HG02763 (cell line): ENCODE measurements at regions not wholly inside any gene's neighbourhood (a gene's known extent, or its start where the extent isn't known, plus 50 kb on each side); places are given as distances from the start of the nearest gene placed in this dataset.
"Not testable (repeated sequence)": the region's sequence is repeated elsewhere in the genome, so short reads cannot be mapped to it uniquely, and the experiment has no call there.

ENCODE experiments used
- ATAC-seq: cut with Tn5 transposase; IDR thresholded peaks from one replicate; pipeline ENCODE4 v1.9.1; 2021; ENCODE audit warnings: mild to moderate bottlenecking, moderate library complexity; ENCODE audit not compliant: unreplicated experiment

GRCh38 chr6:144392536-144392935 is 107.4 kb downstream of the UTRN start:
- no peak for ATAC-seq

GRCh38 chr6:144394210-144394609 is 109.1 kb downstream of the UTRN start:
- no peak for ATAC-seq

- ATAC-seq, result no peak
Measured at GRCh38 chr6:144395014-144395413, 109.9 kb downstream of the UTRN start.

GRCh38 chr6:144395826-144396225 is 110.7 kb downstream of the UTRN start:
- ATAC-seq, result no peak

- ATAC-seq, result no peak
Measured at GRCh38 chr6:144397141-144397540, 112.0 kb downstream of the UTRN start.

GRCh38 chr6:144400321-144400720 is 115.2 kb downstream of the UTRN start:
- no peak for ATAC-seq

- no peak for ATAC-seq
Measured at GRCh38 chr6:144401736-144402733, 116.9 kb downstream of the UTRN start.

GRCh38 chr6:144402750-144403149 is 117.6 kb downstream of the UTRN start:
- no peak for ATAC-seq

GRCh38 chr6:144405163-144405562 is 120.0 kb downstream of the UTRN start:
- ATAC-seq, result no peak

- no peak for ATAC-seq
Measured at GRCh38 chr6:144406796-144407195, 121.7 kb downstream of the UTRN start.

- ATAC-seq, result no peak
Measured at GRCh38 chr6:144408161-144408560, 123.0 kb downstream of the UTRN start.

GRCh38 chr6:144410059-144410458 is 124.9 kb downstream of the UTRN start:
- no peak for ATAC-seq

GRCh38 chr6:144410574-144410973 is 125.4 kb downstream of the UTRN start:
- ATAC-seq, result not testable (repeated sequence)

GRCh38 chr6:144411531-144412165 is 126.5 kb downstream of the UTRN start:
- ATAC-seq, result no peak

- no peak for ATAC-seq
Measured at GRCh38 chr6:144413418-144413817, 128.3 kb downstream of the UTRN start.

- ATAC-seq, result no peak
Measured at GRCh38 chr6:144415014-144415413, 129.9 kb downstream of the UTRN start.

GRCh38 chr6:144415835-144416237 is 130.7 kb downstream of the UTRN start:
- ATAC-seq, result no peak

GRCh38 chr6:144416244-144416643 is 131.1 kb downstream of the UTRN start:
- no peak for ATAC-seq

- ATAC-seq, result no peak
Measured at GRCh38 chr6:144416773-144417172, 131.6 kb downstream of the UTRN start.

GRCh38 chr6:144417681-144418080 is 132.5 kb downstream of the UTRN start:
- ATAC-seq, result no peak

GRCh38 chr6:144418959-144419545 is 133.9 kb downstream of the UTRN start:
- ATAC-seq, result no peak

- ATAC-seq, result no peak
Measured at GRCh38 chr6:144423167-144423566, 138.0 kb downstream of the UTRN start.
